ENCODE measurements at regions not wholly inside any gene's neighbourhood (a gene's known extent, or its start where the extent isn't known, plus 50 kb on each side); places are given as distances from the start of the nearest gene placed in this dataset.

DNA sequence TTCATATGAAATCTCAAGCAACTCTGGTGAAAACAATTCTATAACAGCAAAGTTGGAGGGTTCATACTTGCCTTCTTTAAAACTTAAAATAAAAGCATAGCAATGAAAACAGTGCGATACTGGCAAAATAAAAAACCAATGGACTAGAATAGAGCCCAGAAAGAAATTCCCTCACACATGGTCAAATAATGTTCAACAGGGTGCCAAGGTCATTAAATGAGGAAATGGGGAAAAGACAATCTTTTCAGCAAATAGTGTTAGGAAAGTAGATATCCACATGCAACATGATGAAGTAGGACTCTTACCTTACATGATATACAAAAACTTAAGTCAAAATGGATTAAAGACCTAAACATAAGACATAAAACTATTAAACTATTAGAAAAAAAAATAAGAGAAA, 970.2 kb upstream of the AGA start:
- DNase-seq (ENCODE audit: low read depth), result no peak

DNA sequence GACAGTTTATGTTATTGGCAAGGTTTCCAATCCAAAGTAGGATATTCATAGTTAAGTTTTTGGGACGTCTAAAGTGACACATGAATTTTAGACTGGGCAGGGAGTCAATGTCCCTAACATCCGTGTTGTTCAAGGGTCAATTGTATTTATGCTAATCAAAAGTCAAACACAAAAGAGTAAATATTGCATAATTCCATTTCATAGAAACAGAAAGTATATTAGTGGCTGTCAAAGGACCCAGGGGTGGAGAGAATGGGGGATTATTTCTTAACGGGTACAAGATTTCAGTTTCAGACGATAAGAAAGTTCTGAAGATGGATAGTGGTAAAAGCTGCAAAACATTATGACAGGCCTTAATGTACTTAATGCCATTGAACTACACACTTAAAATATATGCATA, 971.8 kb upstream of the AGA start:
- no peak for DNase-seq (ENCODE audit: low read depth)

DNA sequence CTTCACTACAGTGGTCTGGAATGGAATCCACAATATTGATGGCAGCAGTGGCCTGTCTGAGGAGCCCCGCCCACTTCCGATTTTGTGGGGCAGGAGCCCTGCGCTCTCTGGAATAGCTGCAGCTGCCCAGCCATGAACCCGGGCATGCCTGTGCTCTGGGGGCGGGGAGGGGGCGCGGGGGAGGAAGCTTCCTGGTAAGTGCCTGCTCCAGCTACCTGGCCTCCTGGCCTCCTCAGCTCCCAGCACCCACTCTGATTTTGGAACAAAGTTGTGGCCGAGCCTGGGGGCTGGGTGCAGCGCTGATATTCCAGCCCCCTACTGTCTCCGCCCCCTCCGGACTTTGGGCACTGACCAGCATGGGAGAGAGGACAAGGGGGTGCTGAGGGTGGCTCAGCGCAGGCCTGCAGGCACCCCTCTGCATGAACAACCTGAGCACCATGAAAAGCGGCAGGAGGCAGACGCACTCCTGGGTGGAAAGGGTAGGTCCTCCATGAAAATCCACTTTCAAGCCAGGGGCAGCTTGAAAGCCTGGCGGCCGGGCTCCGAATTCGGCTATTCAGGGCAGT, 972.7 kb upstream of the AGA start:
- DNase-seq (ENCODE audit: low read depth), result no peak

DNA sequence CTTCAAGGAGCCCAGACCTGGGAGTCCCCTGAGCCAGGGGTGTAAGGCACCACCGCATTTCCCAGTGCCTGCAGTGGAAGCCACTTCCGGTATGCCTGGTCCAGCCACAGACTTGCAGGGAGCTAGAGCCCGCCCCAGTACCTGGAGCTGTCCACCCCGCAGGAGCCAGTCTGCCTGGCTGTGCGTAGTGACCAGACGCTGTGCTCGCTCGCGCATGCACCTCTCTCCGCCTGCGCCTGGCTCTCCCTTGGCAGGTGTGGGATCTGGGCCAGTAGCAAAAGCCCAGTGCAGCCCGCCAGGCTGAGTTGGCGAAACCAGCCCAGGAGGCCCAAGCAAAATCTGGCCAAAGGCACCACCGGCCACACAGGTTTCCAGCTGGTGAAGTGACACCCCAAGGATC, 973.7 kb upstream of the AGA start:
- DNase-seq (ENCODE audit: low read depth), result no peak

DNA sequence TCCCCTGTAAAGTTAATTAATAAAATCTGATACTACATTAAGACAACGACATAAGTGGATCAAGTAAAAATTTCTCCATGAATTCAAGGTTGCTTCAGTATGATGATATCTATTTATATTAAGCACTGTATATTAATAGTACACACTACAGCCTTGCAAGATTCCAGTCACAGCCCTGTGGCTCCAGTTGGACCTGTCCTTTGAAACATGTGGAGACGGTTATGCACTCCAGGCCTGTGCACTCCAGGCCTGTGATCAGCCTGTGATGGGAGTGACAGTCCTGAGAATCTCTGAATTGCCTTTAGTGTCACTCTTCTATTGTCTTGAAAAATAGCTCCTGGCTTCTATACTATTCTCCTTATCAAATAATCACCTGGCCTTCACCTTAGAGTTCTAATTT, 981.1 kb upstream of the AGA start:
- no peak for DNase-seq (ENCODE audit: low read depth)

DNA sequence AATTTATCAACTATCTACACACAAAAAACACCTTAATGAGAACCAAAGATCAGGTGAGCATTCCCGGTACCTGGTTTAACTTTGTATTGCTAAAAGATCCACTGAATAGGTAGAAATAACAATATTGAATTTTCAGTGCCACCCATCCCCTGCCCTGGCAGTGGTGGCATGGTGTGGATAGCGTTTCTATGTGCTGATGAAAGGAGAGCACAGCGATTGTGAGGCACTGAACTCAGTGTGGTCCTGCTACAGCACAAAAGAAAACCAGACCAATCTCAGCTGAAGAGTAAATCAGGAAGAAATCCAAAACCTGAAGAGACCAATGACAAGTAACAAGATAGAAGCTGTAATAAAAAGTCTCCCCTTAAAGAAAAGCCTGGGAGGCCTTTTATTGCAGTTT, 984.6 kb upstream of the AGA start:
- DNase-seq (ENCODE audit: low read depth), result no peak

DNA sequence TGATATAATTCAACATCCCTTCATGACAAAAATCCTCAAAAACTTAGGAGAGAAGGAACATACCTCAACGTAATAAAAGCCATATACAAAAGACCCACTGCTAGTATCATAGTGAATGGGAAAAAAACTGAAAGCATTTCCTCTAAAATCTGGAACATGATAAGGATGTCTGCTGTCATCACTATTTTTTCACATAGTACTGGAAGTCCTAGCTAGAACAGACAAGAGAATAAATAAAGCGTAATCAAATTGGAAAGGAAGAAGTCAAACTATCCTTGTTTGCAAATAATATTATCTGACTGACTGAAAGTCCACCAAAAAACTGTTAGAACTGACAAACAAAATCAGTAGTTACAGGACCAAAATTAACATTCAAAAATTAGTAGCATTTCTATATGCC, 985.4 kb upstream of the AGA start:
- DNase-seq (ENCODE audit: low read depth), result no peak

DNA sequence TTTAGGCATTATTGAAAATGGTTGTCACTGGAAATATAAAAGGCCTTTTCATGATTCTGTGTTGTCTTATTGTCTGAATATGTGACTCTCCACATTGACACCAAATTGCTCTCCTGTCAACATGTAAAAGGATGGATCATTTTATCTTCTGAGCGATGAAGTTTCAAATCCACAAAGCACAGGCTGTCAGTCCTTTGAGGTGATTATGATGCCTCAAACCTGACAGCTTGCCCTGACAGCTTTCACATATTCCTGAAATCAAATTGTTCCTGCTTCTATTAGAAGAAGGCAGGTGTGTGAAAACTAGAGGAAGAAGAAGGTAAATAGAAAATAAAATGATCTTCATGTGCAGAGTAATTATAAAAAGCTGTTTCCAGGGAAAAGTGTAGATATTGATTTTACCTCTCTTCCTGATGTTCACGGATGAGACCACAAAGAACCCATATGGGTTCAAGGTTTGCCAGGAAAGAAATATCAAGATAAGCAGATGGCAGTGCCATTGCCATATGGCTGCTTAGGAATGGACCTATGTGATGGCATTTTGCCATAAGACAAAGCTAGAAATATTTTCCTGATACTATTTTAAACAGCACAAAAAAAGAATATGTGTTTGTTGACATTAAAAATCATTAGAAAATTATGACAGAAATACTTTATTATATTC, 1006.3 kb upstream of the AGA start:
- DNase-seq (ENCODE audit: low read depth), result no peak

DNA sequence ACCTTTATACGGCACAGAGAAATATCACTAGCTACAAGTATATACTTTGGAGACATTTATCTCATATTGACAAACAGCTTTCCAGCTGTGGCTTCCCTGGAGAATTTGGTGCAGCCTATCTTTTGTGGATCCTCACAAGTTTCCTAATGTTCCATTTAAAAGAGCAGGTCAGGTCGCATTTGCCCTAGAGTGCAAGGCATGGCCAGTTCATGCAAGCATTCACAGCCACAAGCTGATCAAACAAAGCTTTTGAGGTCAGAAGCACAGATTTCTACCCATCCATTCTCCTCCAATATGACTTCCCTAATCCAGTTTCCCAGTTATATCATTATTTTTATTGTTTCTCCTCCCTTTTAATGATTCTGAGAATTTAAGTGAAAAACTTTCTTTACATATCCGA, 1008.4 kb upstream of the AGA start:
- no peak for DNase-seq (ENCODE audit: low read depth)

DNA sequence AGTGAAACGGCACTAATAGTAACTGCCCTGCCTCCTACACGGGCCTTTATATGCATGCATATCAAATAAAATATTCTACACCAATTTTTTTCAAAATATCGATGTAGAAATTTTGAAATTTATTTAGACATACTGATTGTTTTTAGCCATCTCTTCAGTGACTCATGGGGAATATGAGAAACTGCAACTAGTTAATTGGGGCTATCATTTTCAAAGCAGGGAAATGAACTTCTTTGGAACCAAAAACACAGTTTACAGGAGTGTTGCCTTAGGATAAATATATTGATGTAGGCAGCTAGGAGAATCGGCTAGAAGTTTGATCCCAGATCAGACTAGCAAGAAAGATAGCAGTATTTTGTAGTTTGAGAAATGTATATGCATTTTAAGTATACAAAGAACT, 1010.8 kb upstream of the AGA start:
- DNase-seq (ENCODE audit: low read depth), result no peak

DNA sequence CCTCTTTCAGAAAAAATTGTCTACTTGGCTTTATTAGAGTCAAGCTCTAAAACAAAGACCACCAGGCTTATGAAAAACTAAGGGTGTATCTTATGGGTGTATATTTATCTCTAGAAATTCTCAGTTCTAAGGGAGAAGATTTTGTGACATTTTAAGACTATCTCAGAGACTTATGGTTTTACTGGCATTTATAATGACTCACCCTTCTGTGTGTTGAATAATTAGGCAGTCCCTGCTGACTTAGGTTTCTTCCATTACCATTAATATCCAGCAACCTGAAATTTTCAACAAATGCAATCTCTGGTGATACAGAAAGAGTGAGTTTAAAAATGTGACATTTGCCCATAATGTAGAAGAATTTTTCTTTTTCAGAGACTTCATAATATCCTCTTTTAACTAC, 1015.0 kb upstream of the AGA start:
- no peak for DNase-seq (ENCODE audit: low read depth)

DNA sequence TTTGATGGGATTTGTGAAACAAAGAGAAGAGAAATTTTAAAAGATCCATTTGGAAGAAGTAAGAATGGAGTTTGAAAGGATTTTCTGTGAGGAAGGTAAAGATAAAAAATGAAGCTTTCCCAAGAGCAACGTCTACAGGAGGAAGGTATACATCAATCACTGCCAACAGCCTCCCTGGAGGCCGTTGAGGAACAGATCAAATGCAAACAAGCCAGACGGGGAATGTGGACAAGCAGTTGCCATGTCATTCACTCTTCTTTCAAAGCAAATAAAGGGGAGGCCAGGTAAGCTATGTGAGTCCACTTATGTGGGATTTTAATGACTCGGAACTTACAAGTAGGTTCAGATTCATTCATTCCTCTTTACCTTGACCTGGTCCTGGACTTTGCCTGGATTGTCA, 1020.5 kb upstream of the AGA start:
- no peak for DNase-seq (ENCODE audit: low read depth)

DNA sequence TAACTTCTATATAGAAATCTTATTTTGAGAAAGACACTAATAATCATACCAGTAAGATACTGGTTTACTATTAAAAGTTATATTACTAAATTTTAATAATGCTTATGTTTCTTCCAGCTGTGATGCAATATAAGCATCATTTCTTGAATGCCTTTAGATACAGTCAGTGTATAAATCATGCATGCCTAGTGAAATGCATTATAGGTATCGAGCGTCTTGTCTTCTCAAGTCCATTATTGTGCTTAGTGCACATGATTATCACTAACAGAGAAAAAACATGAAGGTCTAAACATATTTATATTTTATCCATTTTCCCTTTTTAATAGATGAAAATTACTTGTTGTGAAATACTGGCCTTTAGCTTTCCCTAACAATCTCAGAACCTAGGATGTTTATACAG, 1021.5 kb upstream of the AGA start:
- DNase-seq (ENCODE audit: low read depth), result no peak

DNA sequence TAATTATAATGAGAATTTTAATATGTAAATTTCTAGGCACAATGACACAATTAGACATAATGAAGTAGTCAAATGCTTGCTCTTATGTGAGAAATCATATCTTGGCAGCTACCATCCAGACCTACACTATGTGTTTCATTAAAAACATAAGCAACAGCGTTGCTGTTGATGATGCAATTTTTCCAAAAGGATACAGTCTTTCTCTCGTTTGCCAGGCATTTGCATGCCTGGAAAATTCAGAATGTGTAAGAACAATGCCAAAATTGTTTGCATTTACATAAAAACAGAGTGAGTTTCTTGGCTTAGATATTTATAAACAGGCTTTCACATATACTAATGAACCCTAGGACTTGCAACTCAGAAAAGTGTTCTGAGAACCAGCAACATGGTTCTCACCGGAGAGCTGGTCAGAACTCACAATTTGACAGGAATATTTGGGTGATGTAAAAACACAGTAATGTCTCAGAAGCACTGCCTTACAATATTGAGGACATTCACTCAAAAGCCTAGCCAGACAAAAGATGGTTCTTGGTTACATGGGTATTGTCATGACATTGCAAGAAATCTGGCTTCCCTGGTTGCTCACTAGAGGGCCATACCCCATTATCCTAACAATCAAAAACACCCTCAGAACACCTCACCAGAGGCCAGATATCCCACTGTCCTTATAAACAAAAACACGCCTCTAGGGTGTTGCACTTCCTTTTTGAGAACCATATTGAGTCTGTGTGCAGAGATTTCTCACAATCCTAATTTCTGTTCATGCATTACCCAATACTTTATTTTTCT, 1029.0 kb upstream of the AGA start:
- no peak for DNase-seq (ENCODE audit: low read depth)

DNA sequence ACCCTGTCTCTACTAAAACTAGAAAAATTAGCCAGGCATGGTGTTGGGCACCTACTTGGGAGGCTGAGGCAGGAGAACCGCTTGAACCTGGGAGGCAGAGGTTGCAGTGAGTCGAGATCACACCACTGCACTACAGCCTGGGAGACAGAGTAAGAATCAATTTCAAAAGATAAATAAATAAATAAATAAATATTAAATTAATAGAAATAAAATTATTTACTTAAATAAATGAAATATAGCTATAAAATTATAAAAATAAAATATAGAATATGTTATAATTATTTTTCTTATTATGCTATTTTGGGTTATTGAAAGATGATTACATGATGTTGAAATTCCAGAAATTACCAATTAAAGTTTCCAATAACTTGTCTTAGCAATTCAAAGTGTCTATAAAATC, 1029.8 kb upstream of the AGA start:
- DNase-seq (ENCODE audit: low read depth), result no peak

DNA sequence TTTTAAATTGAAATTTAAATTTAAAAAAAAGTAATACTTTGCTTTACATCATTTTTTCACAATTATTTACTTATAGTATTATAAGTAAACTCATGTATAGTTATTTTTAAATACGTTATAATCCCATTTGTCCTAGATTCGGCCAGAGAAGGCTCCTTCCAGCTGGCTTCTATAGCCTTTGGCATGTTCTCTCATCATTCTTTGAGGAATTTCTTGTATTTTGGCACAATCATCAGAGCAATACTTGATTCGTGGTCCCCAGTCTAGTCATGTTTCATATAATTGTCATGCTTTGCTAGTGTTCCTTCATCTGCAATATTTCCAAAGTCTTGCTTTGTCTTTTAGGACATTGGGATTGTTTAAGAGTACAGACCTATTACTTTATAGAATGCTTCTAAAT, 1037.9 kb upstream of the AGA start:
- no peak for DNase-seq (ENCODE audit: low read depth)

DNA sequence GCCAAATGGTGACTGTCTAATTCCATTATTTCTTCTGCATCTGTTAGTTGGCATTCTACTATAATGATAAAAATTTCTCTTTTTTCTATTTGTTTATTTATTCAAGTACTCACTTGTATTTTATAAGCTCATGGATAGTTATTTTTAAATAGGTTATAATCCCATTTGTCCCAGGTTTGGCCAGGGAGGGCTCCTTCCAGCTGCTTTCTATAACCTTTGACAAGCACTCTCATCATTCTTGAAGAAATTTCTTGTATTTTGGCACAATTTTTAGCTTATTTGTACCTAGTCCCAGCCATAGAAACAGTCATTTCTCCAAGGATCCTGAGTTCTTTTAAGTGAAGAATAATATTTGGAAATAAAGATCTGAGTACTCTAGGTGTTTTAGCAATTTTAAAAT, 1038.6 kb upstream of the AGA start:
- DNase-seq (ENCODE audit: low read depth), result no peak

DNA sequence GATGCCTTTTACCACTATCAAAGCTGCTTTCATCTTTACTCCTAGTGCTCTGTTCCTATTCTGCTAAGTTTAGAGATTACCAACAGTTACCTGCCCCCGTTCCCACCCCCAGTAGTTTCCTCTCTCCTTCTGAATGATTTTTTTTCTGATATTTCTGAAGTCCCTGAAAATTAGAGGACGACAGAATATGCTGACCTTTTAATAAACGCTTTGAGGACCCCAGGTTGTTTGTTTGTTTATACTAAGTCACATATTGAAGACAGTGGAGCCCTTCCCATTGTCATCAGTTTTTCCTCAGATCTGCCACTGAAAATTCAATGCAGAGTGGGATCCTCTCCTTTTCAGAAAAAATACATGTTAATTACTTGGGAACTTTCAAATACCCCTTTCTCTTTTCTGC, 1039.3 kb upstream of the AGA start:
- no peak for DNase-seq (ENCODE audit: low read depth)

DNA sequence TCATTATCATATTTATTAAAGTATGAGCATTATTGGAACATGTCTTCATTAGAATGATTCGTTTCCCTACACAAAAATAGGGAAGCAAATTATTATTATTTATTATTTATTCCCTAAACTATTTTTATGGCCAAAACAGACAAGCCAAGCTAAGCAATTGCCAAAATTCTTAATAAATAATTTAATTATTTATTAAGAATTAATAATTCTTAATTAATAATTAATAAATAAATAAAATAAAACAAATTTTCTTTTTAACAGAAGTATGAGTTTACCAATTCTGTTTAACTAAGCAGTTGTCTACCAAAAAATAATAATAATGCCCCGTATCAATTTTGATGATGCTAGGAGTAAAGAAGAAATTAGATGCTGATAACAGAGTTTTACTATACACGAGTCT, 1080.8 kb upstream of the AGA start:
- no peak for DNase-seq (ENCODE audit: low read depth)

DNA sequence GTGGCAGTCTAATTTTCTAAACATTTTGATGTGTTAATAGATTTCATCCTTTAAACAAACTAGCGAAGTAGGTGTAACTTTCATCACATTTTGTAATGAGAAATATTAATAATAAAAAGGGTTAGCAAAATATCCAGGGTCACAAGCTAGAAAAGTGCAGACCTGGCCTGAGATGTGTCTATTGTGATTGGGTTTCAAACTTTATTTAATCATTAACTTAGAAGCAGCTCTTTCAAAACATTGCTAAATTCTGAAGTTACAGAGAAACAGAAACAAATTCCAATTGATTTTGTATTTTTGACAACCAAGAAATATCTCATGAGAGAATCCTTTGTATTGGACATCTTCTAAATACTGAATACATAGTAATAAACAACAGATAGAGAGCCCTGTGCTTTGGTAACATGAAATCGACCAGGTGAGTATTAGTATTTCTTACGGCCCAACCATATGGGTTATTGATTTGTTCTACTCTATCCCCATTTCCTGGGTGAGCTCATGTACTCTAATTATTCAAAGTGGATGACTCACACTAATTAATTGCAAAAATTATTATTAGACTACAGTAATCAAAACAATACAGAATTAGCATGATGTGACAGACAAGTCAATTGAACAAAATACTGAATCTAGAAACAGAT, 1093.8 kb upstream of the AGA start:
- no peak for DNase-seq (ENCODE audit: low read depth)

DNA sequence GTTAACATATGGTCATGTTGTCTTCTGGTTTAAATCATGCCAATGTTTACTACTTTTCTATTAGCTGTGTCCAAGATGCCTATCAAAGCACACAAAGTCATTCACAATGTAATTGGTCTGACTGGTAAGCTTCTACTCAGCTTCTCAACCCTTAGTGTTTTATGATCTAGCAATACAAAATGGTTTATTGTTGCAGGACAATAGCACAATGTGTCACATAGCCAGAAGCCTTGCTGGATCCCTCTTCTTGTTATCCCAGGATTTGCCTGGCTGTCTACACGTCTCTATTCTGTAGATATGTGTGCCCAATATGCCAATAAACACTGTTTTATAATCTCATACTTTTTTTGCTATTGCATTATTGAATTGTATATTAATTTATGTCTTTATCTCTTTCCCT, 1111.0 kb upstream of the AGA start:
- DNase-seq (ENCODE audit: low read depth), result no peak

DNA sequence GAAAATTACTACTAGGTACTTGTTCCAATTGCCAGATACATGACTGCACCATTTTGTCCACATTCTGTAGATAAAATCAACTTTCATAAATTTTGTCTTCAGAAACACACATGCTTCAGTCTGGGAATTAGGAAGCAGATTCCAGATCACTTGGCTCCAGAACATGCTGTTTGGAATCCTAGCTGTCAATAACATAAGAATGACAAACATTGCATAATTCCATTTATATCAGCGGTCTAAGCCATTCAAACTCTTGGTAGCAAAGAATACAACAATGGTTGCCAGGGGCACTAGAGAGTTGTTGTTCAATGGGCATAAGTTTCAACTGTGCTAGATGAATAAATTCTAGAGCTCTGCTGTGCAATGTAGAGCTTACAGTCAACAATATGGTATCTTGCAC, 1112.1 kb upstream of the AGA start:
- DNase-seq (ENCODE audit: low read depth), result no peak

DNA sequence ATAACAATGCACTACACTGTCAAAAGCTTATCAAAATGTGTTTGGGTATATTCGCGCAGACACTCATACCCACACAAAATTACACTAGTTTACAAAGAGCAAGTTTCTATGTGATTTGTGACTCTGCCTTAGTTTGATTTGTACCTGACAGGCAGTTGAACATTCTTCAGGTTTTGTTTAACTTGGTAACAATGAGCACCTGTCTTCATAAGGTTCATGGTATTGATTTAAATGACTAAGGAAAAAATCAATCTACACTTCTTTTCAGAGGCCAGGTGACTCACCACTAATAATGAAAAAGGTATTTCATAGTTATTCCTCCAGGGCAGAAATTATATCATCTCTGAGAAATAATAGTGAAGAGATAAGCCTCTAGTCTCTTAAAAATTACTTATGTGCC, 1114.6 kb upstream of the AGA start:
- no peak for DNase-seq (ENCODE audit: low read depth)

Data from HS-5 (cell line).